ENCODE measurements at regions not wholly inside any gene's neighbourhood (a gene's known extent, or its start where the extent isn't known, plus 50 kb on each side); places are given as distances from the start of the nearest gene placed in this dataset.
"Not testable (repeated sequence)": the region's sequence is repeated elsewhere in the genome, so short reads cannot be mapped to it uniquely, and the experiment has no call there.

GRCh38 chr21:33976082-33977016, 60.7 kb upstream of the ATP5PO start:
- peak; percentile 76 for DNase-seq

GRCh38 chr21:33975548-33976081, 60.0 kb upstream of the ATP5PO start:
- DNase-seq, result peak; percentile 21
- in situ Hi-C loops (cut with HindIII; ENCODE audit: low pct_ligation_motif_present, low pct_unique_long_range_greater_than_20kb, low sequenced_read_pairs), result no loop called here

More at GRCh38 chr21:33976082-33977016, 60.7 kb upstream of the ATP5PO start:
- in situ Hi-C loops (cut with HindIII; ENCODE audit: low pct_ligation_motif_present, low pct_unique_long_range_greater_than_20kb, low sequenced_read_pairs), result no loop called here

- DNase-seq, result no peak
These were observed 59.2 kb upstream of the ATP5PO start for GRCh38 chr21:33974513-33975468.

GRCh38 chr21:33973268-33973667, 57.7 kb upstream of the ATP5PO start:
- in situ Hi-C loops (cut with HindIII; ENCODE audit: low pct_ligation_motif_present, low pct_unique_long_range_greater_than_20kb, low sequenced_read_pairs), result no loop called here
- no peak for DNase-seq

More at GRCh38 chr21:33974513-33975468, 59.2 kb upstream of the ATP5PO start:
- in situ Hi-C loops (cut with HindIII; ENCODE audit: low pct_ligation_motif_present, low pct_unique_long_range_greater_than_20kb, low sequenced_read_pairs), result no loop called here

- in situ Hi-C loops (cut with HindIII; ENCODE audit: low pct_ligation_motif_present, low pct_unique_long_range_greater_than_20kb, low sequenced_read_pairs), result no loop called here
- DNase-seq, result no peak
These were observed 56.9 kb upstream of the ATP5PO start for GRCh38 chr21:33972539-33972938.

- peak; percentile 48 for DNase-seq
- in situ Hi-C loops (cut with HindIII; ENCODE audit: low pct_ligation_motif_present, low pct_unique_long_range_greater_than_20kb, low sequenced_read_pairs), result no loop called here
These were observed 55.9 kb upstream of the ATP5PO start for GRCh38 chr21:33971492-33972013.

- in situ Hi-C loops (cut with HindIII; ENCODE audit: low pct_ligation_motif_present, low pct_unique_long_range_greater_than_20kb, low sequenced_read_pairs), result no loop called here
- no peak for DNase-seq
These were observed 54.0 kb upstream of the ATP5PO start for GRCh38 chr21:33969581-33969980.

- DNase-seq, result no peak
- in situ Hi-C loops (cut with HindIII; ENCODE audit: low pct_ligation_motif_present, low pct_unique_long_range_greater_than_20kb, low sequenced_read_pairs), result no loop called here
These were observed 53.4 kb upstream of the ATP5PO start for GRCh38 chr21:33968995-33969348.

- peak; percentile 63 for DNase-seq
These were observed 52.7 kb upstream of the ATP5PO start for GRCh38 chr21:33968080-33968994.

GRCh38 chr21:33967086-33967571, 51.5 kb upstream of the ATP5PO start:
- in situ Hi-C loops (cut with HindIII; ENCODE audit: low pct_ligation_motif_present, low pct_unique_long_range_greater_than_20kb, low sequenced_read_pairs), result no loop called here
- no peak for DNase-seq

More at GRCh38 chr21:33968080-33968994, 52.7 kb upstream of the ATP5PO start:
- in situ Hi-C loops (cut with HindIII; ENCODE audit: low pct_ligation_motif_present, low pct_unique_long_range_greater_than_20kb, low sequenced_read_pairs), result no loop called here

- no peak for DNase-seq
- in situ Hi-C loops (cut with HindIII; ENCODE audit: low pct_ligation_motif_present, low pct_unique_long_range_greater_than_20kb, low sequenced_read_pairs), result no loop called here
These were observed 50.8 kb upstream of the ATP5PO start for GRCh38 chr21:33966324-33966949.

GRCh38 chr21:33965662-33966061, 50.1 kb upstream of the ATP5PO start:
- DNase-seq; in situ Hi-C loops (cut with HindIII; ENCODE audit: low pct_ligation_motif_present, low pct_unique_long_range_greater_than_20kb, low sequenced_read_pairs): not testable (repeated sequence)

Data from ACHN (cell line).